Spleen (tissue), 11 donors: ENCODE measurements at regions not wholly inside any gene's neighbourhood (a gene's known extent, or its start where the extent isn't known, plus 50 kb on each side); places are given as distances from the start of the nearest gene placed in this dataset.

Experiments
- DNase-seq: peaks from one replicate; pipeline ENCODE4 v3.0.0-alpha.2; 2020
- H3K27ac ChIP-seq, 8 donors: fragments of 200-600 bp; sonication (generic) in 7 of 8; 1 replicate in 4 of 8; 2 replicates in 4 of 8; pipeline versions ENCODE4 v1.5.0 to v1.8.0; 2016 to 2021; ENCODE audit warnings: inconsistent platforms in 4 of 8, mild to moderate bottlenecking in 4 of 8, moderate library complexity in 1 of 8
- H3K27me3 ChIP-seq, 7 donors: fragments of 200-600 bp; sonication (generic) in 6 of 7; replicated peaks in 1 of 7; 1 replicate in 4 of 7; 2 replicates in 3 of 7; pipeline versions ENCODE4 v1.5.0 to v1.8.0; 2016 to 2021; ENCODE audit warnings: inconsistent platforms in 3 of 7, mild to moderate bottlenecking in 1 of 7
- H3K36me3 ChIP-seq, 6 donors: fragments of 200-600 bp; sonication (generic) in 5 of 6; 1 replicate in 4 of 6; 2 replicates in 2 of 6; pipeline versions ENCODE4 v1.5.0 to v1.8.0; 2016 to 2021; ENCODE audit warnings: inconsistent platforms in 2 of 6
- H3K4me1 ChIP-seq, 6 donors: fragments of 200-600 bp; sonication (generic) in 5 of 6; 1 replicate in 3 of 6; 2 replicates in 3 of 6; pipeline versions ENCODE4 v1.5.0 to v1.8.0; 2016 to 2021; ENCODE audit warnings: inconsistent platforms in 3 of 6
- H3K4me3 ChIP-seq, 8 donors: fragments of 200-600 bp; sonication (generic) in 7 of 8; 1 replicate in 4 of 8; 2 replicates in 4 of 8; pipeline versions ENCODE4 v1.5.0 to v1.8.0; 2016 to 2021; ENCODE audit warnings: inconsistent platforms in 4 of 8, mild to moderate bottlenecking in 4 of 8, moderate library complexity in 2 of 8
- H3K9me3 ChIP-seq, 8 donors: fragments of 200-600 bp; sonication (generic) in 7 of 8; 1 replicate in 4 of 8; 2 replicates in 4 of 8; pipeline versions ENCODE4 v1.5.0 to v1.8.0; 2016 to 2021; ENCODE audit warnings: inconsistent platforms in 4 of 8
- POLR2A ChIP-seq, 3 donors: fragments of 450-650 bp; IDR thresholded peaks; one replicate each; pipeline ENCODE4 v1.5.1; 2017; ENCODE audit warnings: antibody characterized with exemption in 3 of 3, mild to moderate bottlenecking in 1 of 3
- POLR2AphosphoS5 ChIP-seq, 3 donors: sonication (generic); formaldehyde crosslinking; IDR thresholded peaks; one replicate each; pipeline ENCODE4 v1.5.1; 2017; ENCODE audit warnings: antibody characterized with exemption in 3 of 3
- WGBS, 5 donors: extraction: QIAGEN DNeasy Blood & Tissue Kit in 3 of 5; methylation state at CpG; one replicate each; pipeline versions ENCODE4 v1.1.5 to v1.1.7; 2013 to 2018; 5-methylcytosine and 5-hydroxymethylcytosine counted together
- intact Hi-C: fragments of 100-400 bp; cut with DNase I; formaldehyde crosslinking; loops from one replicate; pipeline ENCODE4 v1.15.0; 2023; ENCODE audit warnings: low total_unique reads
- TF ChIP-seq, protein P1 (sequence below), 11 experiments: fragments of 200-600 bp in 7 of 11; fragments of 450-650 bp in 4 of 11; sonication (generic) in 4 of 11; IDR thresholded peaks in 8 of 11; conservative IDR thresholded peaks in 3 of 11; 1 replicate in 7 of 11; 2 replicates in 4 of 11; pipeline versions ENCODE4 v1.4.0 to v1.8.0; 2016 to 2021; ENCODE audit warnings: antibody characterized with exemption in 11 of 11, inconsistent platforms in 4 of 11, mild to moderate bottlenecking in 1 of 11
- donor health status: healthy with polysubstance abuse.
- donor health status: DM: no; HTN: no; CAD: no; lungs with moderate emphysema.
- donor health status: DM: no; HTN: no; CAD: no.
- donor health status: Bipolar disorder and iron deficiency.
- donor health status: healthy.
- donor health status: DM: no; HTN: no; CAD: no.
- donor health status: DM: yes; HTN: yes; CAD: no.

DNA sequence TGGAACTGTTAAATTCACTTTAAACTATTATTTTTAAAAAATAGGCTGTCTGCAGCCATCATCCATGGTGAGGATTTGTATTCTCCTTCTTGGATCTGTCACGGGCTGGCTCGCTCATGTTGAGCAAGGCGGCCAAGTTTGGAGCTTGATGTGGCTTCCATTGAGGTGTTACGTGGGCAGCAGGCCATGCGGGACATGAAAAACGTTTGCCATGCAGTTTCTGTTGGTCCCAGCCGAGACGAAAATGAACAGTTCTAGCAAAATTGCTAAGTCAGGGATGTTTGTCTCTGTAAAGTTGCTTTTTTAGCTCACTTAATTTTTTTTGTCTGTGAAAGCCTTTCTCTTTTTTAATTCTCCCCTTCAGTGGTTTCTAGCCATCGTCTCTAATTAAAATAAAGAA, 70.2 kb upstream of the MGAT5 start:
- Histone ChIP-seq H3K27me3 (no peaks in the 10 kb centered on the region), H3K4me3 (no peak overlapping the region), H3K9me3 (no peaks in the 10 kb centered on the region), H3K36me3 (peaks cover 0 to 20% (median 0%) of the 10 kb centered on the region in 6 donors), H3K27ac (peak overlapping the region in 2 of 8 donors; percentile 33 to 40), H3K4me1 (peaks cover 0 to 88% (median 42%) of the 10 kb centered on the region in 6 donors)
- intact Hi-C loops = no loop called here
- TF ChIP-seq POLR2AphosphoS5 (IDR thresholded peaks at IDR 0.05) (no peak), POLR2A (IDR thresholded peaks at IDR 0.05) (no peak)
- TF ChIP-seq, protein P1, sequence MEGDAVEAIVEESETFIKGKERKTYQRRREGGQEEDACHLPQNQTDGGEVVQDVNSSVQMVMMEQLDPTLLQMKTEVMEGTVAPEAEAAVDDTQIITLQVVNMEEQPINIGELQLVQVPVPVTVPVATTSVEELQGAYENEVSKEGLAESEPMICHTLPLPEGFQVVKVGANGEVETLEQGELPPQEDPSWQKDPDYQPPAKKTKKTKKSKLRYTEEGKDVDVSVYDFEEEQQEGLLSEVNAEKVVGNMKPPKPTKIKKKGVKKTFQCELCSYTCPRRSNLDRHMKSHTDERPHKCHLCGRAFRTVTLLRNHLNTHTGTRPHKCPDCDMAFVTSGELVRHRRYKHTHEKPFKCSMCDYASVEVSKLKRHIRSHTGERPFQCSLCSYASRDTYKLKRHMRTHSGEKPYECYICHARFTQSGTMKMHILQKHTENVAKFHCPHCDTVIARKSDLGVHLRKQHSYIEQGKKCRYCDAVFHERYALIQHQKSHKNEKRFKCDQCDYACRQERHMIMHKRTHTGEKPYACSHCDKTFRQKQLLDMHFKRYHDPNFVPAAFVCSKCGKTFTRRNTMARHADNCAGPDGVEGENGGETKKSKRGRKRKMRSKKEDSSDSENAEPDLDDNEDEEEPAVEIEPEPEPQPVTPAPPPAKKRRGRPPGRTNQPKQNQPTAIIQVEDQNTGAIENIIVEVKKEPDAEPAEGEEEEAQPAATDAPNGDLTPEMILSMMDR (IDR thresholded peaks at IDR 0.05 in 8 of 11, conservative IDR thresholded peaks at IDR 0.05 in 3 of 11) = no peak
- 71 to 86% (median 79%) methylated on average over 9 of the region's 9 CpGs for WGBS, 5 donors
- no peak for DNase-seq

DNA sequence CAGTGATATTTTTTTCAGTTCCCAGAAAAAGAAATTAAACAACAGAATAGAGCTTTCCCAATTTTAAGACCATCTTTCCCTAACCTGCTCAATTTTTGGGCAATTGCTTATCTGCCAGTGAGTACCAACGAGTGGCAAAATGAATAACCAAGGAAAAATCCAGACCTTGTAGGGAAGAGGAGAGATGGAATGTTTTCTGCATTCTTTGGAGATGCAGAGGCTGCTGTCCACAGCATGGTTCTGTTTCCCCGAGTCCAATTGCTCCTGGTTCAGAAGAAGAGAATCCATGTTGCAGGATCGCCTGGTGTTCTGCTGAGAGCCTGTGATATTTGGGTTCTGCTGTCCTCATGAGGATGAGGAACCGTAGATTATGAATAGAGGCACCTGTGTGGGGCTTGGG, 68.2 kb upstream of the MGAT5 start:
- Histone ChIP-seq H3K4me3 (no peak overlapping the region), H3K9me3 (no peaks in the 10 kb centered on the region), H3K4me1 (peaks cover 0 to 88% (median 33%) of the 10 kb centered on the region in 6 donors), H3K27ac (no peak overlapping the region), H3K27me3 (no peaks in the 10 kb centered on the region), H3K36me3 (peaks cover 0 to 22% (median 0%) of the 10 kb centered on the region in 6 donors)
- DNase-seq = no peak
- 86 to 95% (median 91%) methylated on average over 4 of the region's 4 CpGs for WGBS, 5 donors
- no peak for TF ChIP-seq POLR2A (IDR thresholded peaks at IDR 0.05)
- TF ChIP-seq, protein P1 (IDR thresholded peaks at IDR 0.05 in 8 of 11, conservative IDR thresholded peaks at IDR 0.05 in 3 of 11) = no peak
- TF ChIP-seq POLR2AphosphoS5 (IDR thresholded peaks at IDR 0.05) = no peak
- intact Hi-C loops = no loop called here

DNA sequence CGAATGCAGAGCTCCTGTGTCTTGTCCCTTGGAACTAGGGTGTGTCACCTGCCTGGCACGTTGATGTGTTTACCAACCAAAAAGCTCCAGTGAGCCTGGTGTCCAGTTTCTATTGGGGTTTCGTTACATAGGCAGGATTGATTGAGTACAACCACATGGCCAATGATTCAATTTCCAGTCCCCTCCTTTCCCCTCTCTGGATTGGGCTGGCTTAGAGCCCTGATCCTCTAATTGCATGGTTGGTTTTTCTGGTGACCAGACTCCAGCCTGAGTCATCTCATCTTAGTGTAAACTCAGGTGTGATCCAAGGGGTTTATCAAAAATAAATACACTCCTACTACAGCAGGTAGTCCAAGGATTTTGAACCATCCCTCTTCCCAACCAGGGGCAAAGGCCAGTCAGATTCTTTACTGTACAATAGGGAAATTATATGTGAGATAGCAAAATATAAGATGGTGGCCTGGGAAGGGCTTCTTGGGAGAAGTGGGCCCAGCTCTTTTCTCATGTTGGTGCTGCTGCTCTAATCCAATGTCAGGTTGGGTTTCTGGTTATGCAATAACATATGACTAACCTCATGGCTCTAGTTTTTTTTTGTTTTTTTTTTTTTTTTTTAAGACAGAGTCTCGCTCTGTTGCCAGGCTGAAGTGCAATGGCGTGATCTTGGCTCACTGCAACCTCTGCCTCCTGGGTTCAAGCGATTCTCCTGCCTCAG, 64.7 kb upstream of the MGAT5 start:
- H3K36me3 ChIP-seq = peaks cover 0 to 35% (median 0%) of the 10 kb centered on the region in 6 donors
- H3K27me3 ChIP-seq = no peaks in the 10 kb centered on the region
- intact Hi-C loops = no loop called here
- H3K4me1 ChIP-seq = peaks cover 0 to 78% (median 15%) of the 10 kb centered on the region in 6 donors
- TF ChIP-seq, protein P1 (IDR thresholded peaks at IDR 0.05 in 8 of 11, conservative IDR thresholded peaks at IDR 0.05 in 3 of 11) = no peak
- TF ChIP-seq POLR2A (IDR thresholded peaks at IDR 0.05) (no peak), POLR2AphosphoS5 (IDR thresholded peaks at IDR 0.05) (no peak)
- H3K27ac ChIP-seq = no peak overlapping the region
- H3K9me3 ChIP-seq = peaks cover 0 to 10% (median 8%) of the 10 kb centered on the region in 8 donors
- no peak for DNase-seq
- no peak overlapping the region for H3K4me3 ChIP-seq
- 92 to 98% (median 93%) methylated on average over 4 to 6 of the region's 6 CpGs for WGBS, 5 donors

DNA sequence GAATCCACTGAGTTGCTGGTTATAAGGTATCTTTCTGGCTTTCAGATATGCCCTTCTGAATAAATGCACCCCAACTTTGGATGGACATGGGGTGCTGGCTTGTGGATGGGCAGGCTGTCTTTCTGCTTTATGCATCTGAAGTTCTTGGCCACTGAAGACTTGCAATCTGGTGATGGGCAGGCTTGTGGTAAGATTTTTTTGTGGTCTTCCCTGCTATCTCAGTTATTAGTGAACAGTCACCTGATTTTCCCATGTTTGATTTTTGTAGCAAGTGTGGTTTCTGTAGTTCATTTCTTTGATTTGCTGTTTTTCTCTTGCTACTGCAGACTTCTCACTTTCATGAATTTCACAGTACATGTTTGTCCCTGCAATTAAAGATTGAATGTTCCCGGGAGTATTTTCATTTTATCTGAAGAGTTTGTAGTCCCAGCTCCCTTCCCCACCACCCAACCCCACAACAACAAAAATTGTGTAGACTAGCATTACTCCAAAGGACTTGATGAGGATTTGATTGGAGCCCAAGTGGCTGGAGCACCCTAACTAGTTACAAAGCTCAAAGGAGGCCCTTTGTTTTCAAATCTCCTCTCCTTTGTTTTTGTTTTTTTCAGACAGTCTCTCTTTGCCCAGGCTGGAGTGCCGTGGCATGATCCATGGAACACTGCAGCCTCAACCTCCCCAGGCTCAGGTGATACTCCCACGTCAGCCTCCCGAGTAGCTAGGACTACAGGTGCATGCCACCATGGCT, 63.6 kb upstream of the MGAT5 start:
- no peaks in the 10 kb centered on the region for H3K27me3 ChIP-seq
- WGBS, 5 donors = 92 to 97% (median 95%) methylated on average over 4 of the region's 4 CpGs
- H3K4me1 ChIP-seq = peaks cover 0 to 78% (median 18%) of the 10 kb centered on the region in 6 donors
- H3K4me3 ChIP-seq = no peak overlapping the region
- H3K9me3 ChIP-seq = peaks cover 0 to 10% (median 8%) of the 10 kb centered on the region in 8 donors
- intact Hi-C loops = no loop called here
- H3K27ac ChIP-seq = no peak overlapping the region
- DNase-seq = no peak
- no peak for TF ChIP-seq POLR2A (IDR thresholded peaks at IDR 0.05)
- TF ChIP-seq, protein P1 (IDR thresholded peaks at IDR 0.05 in 8 of 11, conservative IDR thresholded peaks at IDR 0.05 in 3 of 11) = no peak
- TF ChIP-seq POLR2AphosphoS5 (IDR thresholded peaks at IDR 0.05) = no peak
- peaks cover 0 to 27% (median 0%) of the 10 kb centered on the region in 6 donors for H3K36me3 ChIP-seq
